Retinal pigment epithelial cell (primary cell): ENCODE measurements at regions not wholly inside any gene's neighbourhood (a gene's known extent, or its start where the extent isn't known, plus 50 kb on each side); places are given as distances from the start of the nearest gene placed in this dataset.

Experiments used
- DNase-seq: peaks from one replicate; pipeline ENCODE4 v3.0.0-alpha.2; 2010; ENCODE audit warnings: low read depth
- H3K4me3 ChIP-seq: 2 replicates; pipeline ENCODE4 v1.5.1; 2011; ENCODE audit warnings: mild to moderate bottlenecking, low read length, control low read depth, moderate library complexity
- TF ChIP-seq, protein P1 (sequence below): conservative IDR thresholded peaks from 2 replicates; pipeline ENCODE4 v1.5.1; 2011; ENCODE audit warnings: low read depth, low read length, control low read depth, inconsistent platforms

DNA sequence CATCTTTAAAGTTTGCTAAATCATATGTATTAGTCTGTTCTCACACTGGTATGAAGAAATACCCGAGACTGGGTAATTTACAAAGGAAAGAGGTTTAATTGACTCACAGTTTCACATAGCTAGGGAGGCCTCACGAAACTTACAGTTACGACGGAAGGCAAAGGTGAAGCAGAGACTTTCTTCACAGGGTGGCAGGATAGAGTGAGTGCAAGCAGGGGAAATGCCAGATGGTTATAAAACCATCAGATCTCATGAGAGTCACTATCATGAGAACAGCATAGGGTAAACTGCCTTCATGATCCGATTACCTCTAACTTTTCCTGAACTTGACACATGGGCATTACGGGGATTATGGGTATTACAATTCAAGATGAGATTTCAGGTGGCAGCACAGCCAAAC is 1075.2 kb upstream of the NRXN1 start:
- no peak overlapping the region for H3K4me3 ChIP-seq
- TF ChIP-seq, protein P1, sequence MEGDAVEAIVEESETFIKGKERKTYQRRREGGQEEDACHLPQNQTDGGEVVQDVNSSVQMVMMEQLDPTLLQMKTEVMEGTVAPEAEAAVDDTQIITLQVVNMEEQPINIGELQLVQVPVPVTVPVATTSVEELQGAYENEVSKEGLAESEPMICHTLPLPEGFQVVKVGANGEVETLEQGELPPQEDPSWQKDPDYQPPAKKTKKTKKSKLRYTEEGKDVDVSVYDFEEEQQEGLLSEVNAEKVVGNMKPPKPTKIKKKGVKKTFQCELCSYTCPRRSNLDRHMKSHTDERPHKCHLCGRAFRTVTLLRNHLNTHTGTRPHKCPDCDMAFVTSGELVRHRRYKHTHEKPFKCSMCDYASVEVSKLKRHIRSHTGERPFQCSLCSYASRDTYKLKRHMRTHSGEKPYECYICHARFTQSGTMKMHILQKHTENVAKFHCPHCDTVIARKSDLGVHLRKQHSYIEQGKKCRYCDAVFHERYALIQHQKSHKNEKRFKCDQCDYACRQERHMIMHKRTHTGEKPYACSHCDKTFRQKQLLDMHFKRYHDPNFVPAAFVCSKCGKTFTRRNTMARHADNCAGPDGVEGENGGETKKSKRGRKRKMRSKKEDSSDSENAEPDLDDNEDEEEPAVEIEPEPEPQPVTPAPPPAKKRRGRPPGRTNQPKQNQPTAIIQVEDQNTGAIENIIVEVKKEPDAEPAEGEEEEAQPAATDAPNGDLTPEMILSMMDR, result no peak
- DNase-seq, result peak; percentile 56

DNA sequence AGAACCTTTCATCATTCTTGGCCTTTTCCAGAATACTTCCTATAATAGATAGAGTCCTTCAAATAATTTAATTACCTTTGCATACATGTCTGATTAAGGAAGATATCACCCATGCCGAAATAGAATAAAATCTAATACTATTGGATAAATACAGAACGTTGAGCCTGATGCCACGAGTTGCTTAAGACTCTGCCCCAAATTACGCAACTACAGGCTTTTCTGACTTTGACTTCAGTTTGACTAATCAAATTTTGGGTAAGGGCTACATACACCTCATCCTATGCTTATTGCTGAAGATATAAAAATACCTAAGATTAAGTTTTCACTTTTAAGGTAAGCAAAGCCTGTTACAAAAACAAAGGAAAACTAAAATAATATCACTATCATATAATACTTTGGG is 1065.1 kb upstream of the NRXN1 start:
- H3K4me3 ChIP-seq, result no peak overlapping the region
- no peak for DNase-seq
- TF ChIP-seq, protein P1, result no peak

DNA sequence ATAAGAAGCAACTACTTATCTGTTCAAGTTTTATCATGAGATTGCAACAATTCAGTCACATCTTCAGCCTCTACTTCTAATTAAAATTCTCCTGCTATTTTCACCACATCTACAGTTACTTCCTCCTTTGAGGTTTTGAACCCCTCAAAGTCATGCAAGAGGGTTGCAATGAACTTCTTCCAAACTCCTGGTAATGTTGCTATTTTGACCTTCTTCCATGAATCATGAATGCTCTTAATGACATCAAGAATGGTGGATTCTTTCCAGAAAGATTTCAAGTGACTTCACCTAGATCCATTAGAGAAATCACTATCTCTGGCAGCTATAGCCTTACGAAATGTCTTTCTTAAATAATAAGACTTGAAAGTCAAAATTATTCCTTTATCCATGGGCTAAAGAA is 1052.8 kb upstream of the NRXN1 start:
- H3K4me3 ChIP-seq, result no peak overlapping the region
- DNase-seq, result no peak
- TF ChIP-seq, protein P1, result no peak

DNA sequence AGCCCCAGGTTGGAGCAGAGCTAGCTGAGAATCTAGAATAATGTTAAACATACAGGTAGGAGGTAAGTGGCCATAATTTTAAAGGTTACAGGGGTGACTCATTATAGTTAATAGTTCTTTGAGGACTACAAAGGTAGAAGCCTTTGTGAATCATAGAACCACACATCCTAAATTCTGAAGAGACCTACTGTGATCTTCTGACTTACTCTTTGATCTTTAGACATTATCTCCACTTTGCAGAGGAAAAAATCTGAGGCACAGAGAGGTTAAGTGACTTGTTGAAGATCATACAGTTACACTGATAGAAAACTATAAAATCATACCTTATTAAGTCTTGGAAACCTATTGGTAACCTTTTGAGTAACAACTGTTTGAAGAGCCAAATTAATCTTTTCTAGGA is 1051.3 kb upstream of the NRXN1 start:
- H3K4me3 ChIP-seq, result no peak overlapping the region
- no peak for DNase-seq
- TF ChIP-seq, protein P1, result no peak

DNA sequence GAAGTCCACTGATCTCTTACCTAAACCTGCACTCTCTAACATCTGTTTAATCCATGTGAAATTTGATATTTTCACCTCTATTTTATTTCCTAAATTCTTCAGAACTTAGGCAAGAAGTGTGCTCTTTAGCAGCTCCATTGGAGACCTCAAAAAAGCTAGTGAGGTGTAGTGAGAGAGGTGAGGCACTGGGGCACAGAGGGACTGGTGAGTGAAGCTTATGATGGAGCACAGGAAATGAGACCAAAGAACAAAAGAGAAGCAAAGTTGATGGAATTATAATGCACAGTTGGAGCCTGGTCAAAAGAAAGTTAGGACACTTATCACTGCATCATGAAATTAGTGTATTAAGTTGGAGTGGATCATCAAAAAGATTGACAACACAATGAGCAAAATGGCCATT is 1050.7 kb upstream of the NRXN1 start:
- no peak overlapping the region for H3K4me3 ChIP-seq
- DNase-seq, result no peak
- TF ChIP-seq, protein P1, result no peak

DNA sequence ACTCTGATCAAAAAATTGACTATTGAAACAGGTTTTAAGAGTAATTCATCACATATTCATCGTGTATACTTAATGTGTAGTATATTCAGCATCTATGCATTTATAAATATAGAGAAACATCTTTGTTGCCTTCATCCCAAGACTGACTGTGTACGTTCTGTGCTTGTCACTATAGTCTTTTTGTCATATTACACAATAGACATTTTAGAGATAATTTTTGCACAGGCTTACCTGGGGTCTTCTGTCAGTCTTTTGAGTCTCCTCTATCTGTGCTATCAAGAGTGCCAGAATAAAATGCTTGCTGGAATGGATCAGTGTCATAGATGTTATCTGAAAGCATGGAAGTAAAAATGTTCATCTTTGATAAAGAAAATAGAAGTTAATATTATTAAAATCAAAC is 1047.7 kb upstream of the NRXN1 start:
- H3K4me3 ChIP-seq, result no peak overlapping the region
- TF ChIP-seq, protein P1, result no peak
- no peak for DNase-seq

DNA sequence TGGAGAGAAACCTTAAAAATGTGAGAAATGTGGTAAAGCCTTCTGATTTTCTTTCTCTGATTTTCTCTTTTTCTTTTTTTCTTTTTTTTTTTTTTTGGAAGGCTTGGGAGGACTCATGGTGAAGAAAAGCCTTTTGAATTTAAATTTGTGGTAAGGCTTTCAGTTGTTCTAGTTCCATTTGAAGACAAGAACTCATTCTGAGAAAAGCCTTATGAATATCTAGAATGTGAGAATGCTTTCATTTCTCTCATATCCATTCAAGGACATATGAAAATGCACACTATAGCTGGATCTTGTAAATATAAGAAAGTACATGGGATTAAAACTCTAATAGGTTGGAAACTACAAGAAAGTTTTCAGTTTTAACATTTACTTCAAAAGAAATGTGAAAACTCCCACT is 1045.2 kb upstream of the NRXN1 start:
- DNase-seq, result no peak
- H3K4me3 ChIP-seq, result no peak overlapping the region
- TF ChIP-seq, protein P1, result no peak
